Keratinocyte (primary cell): ENCODE measurements at regions not wholly inside any gene's neighbourhood (a gene's known extent, or its start where the extent isn't known, plus 50 kb on each side); places are given as distances from the start of the nearest gene placed in this dataset.

ENCODE experiments used
- DNase-seq: peaks from one replicate; pipeline ENCODE4 v3.0.0-alpha.2; 2011; ENCODE audit warnings: low read depth, missing footprints, low spot score
- FAIRE-seq: peaks from 2 replicates; lab custom pipeline; 2011; peaks lifted over from hg19 to GRCh38; lab: Jason Lieb, UNC
- H2AFZ ChIP-seq: 2 replicates; pipeline ENCODE4 v1.6.0; 2012; ENCODE audit warnings: low read length, control low read depth, inconsistent platforms; ENCODE audit not compliant: control insufficient read depth
- H3K27ac ChIP-seq: 2 replicates; pipeline ENCODE4 v1.5.1; 2011; ENCODE audit warnings: low read length; ENCODE audit not compliant: control insufficient read depth, insufficient read depth
- H3K27me3 ChIP-seq: 3 replicates; pipeline ENCODE4 v1.6.0; 2011; ENCODE audit warnings: low read length; ENCODE audit not compliant: control insufficient read depth, insufficient read depth; ENCODE audit errors: extremely low read depth
- H3K36me3 ChIP-seq, 2 experiments: 2 replicates in 1 of 2; 3 replicates in 1 of 2; pipeline ENCODE4 v1.5.1; 2011; ENCODE audit warnings: low read length in 2 of 2, mild to moderate bottlenecking in 1 of 2; ENCODE audit not compliant: control insufficient read depth in 2 of 2, insufficient read depth in 2 of 2; ENCODE audit errors: extremely low read depth in 1 of 2
- H3K4me1 ChIP-seq: 3 replicates; pipeline ENCODE4 v1.5.1; 2011; ENCODE audit warnings: low read length; ENCODE audit not compliant: control insufficient read depth, insufficient read depth; ENCODE audit errors: extremely low read depth
- H3K4me2 ChIP-seq: 3 replicates; pipeline ENCODE4 v1.6.0; 2011; ENCODE audit warnings: low read depth, low read length; ENCODE audit not compliant: control insufficient read depth, insufficient read depth; ENCODE audit errors: extremely low read depth
- H3K4me3 ChIP-seq, 3 experiments: fragments of 200-600 bp in 1 of 3; sonication (generic) in 1 of 3; 2 replicates in 2 of 3; 3 replicates in 1 of 3; pipeline ENCODE4 v1.5.1; 2011 to 2016; ENCODE audit warnings: low read length in 3 of 3, mild to moderate bottlenecking in 3 of 3, control low read depth in 2 of 3, inconsistent platforms in 1 of 3, low read depth in 1 of 3, mixed read lengths in 1 of 3, mixed run types in 1 of 3, moderate library complexity in 1 of 3; ENCODE audit not compliant: control insufficient read depth in 2 of 3, insufficient read depth in 2 of 3; ENCODE audit errors: extremely low read depth in 1 of 3
- H3K79me2 ChIP-seq: 2 replicates; pipeline ENCODE4 v1.6.0; 2012; ENCODE audit warnings: low read length; ENCODE audit not compliant: control insufficient read depth, insufficient read depth
- H3K9ac ChIP-seq: 3 replicates; pipeline ENCODE4 v1.6.0; 2011; ENCODE audit warnings: low read length; ENCODE audit not compliant: control insufficient read depth, insufficient read depth; ENCODE audit errors: extremely low read depth
- H3K9me1 ChIP-seq: 3 replicates; pipeline ENCODE4 v1.6.0; 2011; ENCODE audit warnings: low read length; ENCODE audit not compliant: control insufficient read depth, insufficient read depth; ENCODE audit errors: extremely low read depth
- H3K9me3 ChIP-seq: 2 replicates; pipeline ENCODE4 v1.5.1; 2012; ENCODE audit warnings: low read depth, low read length; ENCODE audit not compliant: control insufficient read depth
- H4K20me1 ChIP-seq: 3 replicates; pipeline ENCODE4 v1.6.0; 2011; ENCODE audit warnings: low read length; ENCODE audit not compliant: control insufficient read depth, insufficient read depth; ENCODE audit errors: extremely low read depth
- CTCF ChIP-seq, 3 experiments: IDR thresholded peaks in 1 of 3; conservative IDR thresholded peaks in 1 of 3; optimal IDR thresholded peaks in 1 of 3; 2 replicates in 2 of 3; 3 replicates in 1 of 3; pipeline versions ENCODE3 to v1.5.1; 2011; ENCODE audit warnings: low read length in 3 of 3, mild to moderate bottlenecking in 3 of 3, moderate library complexity in 2 of 3, control low read depth in 1 of 3, inconsistent platforms in 1 of 3; ENCODE audit not compliant: insufficient read depth in 2 of 3; ENCODE audit errors: extremely low read depth in 1 of 3
- EZH2 ChIP-seq: IDR thresholded peaks from one replicate; pipeline ENCODE4 v1.6.1; 2012; ENCODE audit warnings: inconsistent platforms, mild to moderate bottlenecking, low read length, moderate library complexity
- dilution Hi-C: fragments of 300-500 bp; cut with MboI; formaldehyde crosslinking; loops from one replicate; pipeline ENCODE4 v1.7.0; 2020; ENCODE audit warnings: low sequenced_read_pairs; ENCODE audit not compliant: extremely low pct_ligation_motif_present

- Histone ChIP-seq H3K27me3 (no peaks in the 10 kb centered on the region), H3K4me2 (no peak overlapping the region), H3K79me2 (no peaks in the 10 kb centered on the region), H3K9me1 (no peaks in the 10 kb centered on the region), H3K9ac (no peak overlapping the region), H2AFZ (no peak overlapping the region), H4K20me1 (no peaks in the 10 kb centered on the region), H3K4me1 (no peaks in the 10 kb centered on the region), H3K9me3 (no peaks in the 10 kb centered on the region), H3K36me3 (no peaks in the 10 kb centered on the region), H3K4me3 (no peak overlapping the region), H3K27ac (no peak overlapping the region)
- FAIRE-seq (no peak), DNase-seq (no peak)
- dilution Hi-C loops = no loop called here
- TF ChIP-seq CTCF (optimal IDR thresholded peaks at IDR 0.05 in 1 of 3, IDR thresholded peaks at IDR 0.05 in 1 of 3, conservative IDR thresholded peaks at IDR 0.05 in 1 of 3; ENCODE audit: extremely low read depth in 1 of 3, insufficient read depth in 2 of 3, low read length in 3 of 3) = no peak
Measured at GRCh38 chr7:48742079-48742798, 182.1 kb upstream of the CDC14C start.

- Histone ChIP-seq H3K4me1 (no peaks in the 10 kb centered on the region), H3K4me3 (no peak overlapping the region), H3K9me1 (no peaks in the 10 kb centered on the region), H3K27me3 (no peaks in the 10 kb centered on the region), H4K20me1 (no peaks in the 10 kb centered on the region), H3K4me2 (no peak overlapping the region), H3K9ac (no peak overlapping the region), H3K36me3 (no peaks in the 10 kb centered on the region), H3K9me3 (no peaks in the 10 kb centered on the region), H2AFZ (no peak overlapping the region), H3K79me2 (no peaks in the 10 kb centered on the region), H3K27ac (no peak overlapping the region)
- DNase-seq (no peak), FAIRE-seq (no peak)
- TF ChIP-seq CTCF (optimal IDR thresholded peaks at IDR 0.05 in 1 of 3, IDR thresholded peaks at IDR 0.05 in 1 of 3, conservative IDR thresholded peaks at IDR 0.05 in 1 of 3; ENCODE audit: extremely low read depth in 1 of 3, insufficient read depth in 2 of 3, low read length in 3 of 3) (no peak), EZH2 (no peak)
- dilution Hi-C loops = no loop called here
Measured at GRCh38 chr7:48748081-48748833, 176.1 kb upstream of the CDC14C start.
